ENCODE measurements at regions not wholly inside any gene's neighbourhood (a gene's known extent, or its start where the extent isn't known, plus 50 kb on each side); places are given as distances from the start of the nearest gene placed in this dataset.

DNA sequence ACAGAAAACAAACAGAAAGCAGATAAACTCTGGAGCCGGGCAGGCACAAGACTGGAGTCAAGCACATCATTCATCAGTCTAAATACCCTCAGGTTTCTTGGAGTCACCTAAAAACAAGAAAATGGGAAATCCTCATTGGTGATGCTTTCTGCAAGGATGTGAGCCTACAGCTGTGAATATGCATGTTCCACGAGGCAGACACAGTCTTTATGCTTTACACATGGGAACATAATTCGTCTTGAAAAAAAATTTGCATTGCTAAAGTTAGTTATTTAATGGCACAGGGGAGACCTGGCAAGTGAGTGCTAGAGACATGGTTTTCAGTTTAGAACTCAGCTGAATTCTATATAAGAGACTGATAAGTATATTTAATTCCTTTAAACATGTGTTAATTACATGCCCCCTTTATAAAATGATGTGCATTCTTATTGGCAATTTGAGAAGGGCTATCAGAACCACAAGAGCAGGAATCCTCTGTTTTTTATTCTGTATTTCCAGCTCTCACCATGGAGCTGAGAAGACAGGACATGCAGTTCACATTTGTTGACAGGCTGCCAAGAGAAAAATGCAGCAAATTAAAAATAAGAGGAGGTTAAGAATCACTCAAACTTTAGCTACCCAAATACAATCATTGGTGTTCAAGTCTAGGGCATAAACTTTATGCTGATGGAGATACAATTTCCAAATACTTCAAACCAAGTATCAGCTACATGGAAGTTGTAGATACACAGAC, 438.0 kb upstream of the MPDZ start:
- TF ChIP-seq, protein P1, sequence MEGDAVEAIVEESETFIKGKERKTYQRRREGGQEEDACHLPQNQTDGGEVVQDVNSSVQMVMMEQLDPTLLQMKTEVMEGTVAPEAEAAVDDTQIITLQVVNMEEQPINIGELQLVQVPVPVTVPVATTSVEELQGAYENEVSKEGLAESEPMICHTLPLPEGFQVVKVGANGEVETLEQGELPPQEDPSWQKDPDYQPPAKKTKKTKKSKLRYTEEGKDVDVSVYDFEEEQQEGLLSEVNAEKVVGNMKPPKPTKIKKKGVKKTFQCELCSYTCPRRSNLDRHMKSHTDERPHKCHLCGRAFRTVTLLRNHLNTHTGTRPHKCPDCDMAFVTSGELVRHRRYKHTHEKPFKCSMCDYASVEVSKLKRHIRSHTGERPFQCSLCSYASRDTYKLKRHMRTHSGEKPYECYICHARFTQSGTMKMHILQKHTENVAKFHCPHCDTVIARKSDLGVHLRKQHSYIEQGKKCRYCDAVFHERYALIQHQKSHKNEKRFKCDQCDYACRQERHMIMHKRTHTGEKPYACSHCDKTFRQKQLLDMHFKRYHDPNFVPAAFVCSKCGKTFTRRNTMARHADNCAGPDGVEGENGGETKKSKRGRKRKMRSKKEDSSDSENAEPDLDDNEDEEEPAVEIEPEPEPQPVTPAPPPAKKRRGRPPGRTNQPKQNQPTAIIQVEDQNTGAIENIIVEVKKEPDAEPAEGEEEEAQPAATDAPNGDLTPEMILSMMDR (IDR thresholded peaks at IDR 0.05; ENCODE audit: insufficient read depth, low read length): no peak
- TF ChIP-seq GABPA (IDR thresholded peaks at IDR 0.05; ENCODE audit: low read depth) (no peak), POLR2AphosphoS5 (IDR thresholded peaks at IDR 0.05; ENCODE audit: low read depth) (no peak)
